PC-3 (cell line): ENCODE measurements at regions not wholly inside any gene's neighbourhood (a gene's known extent, or its start where the extent isn't known, plus 50 kb on each side); places are given as distances from the start of the nearest gene placed in this dataset.

Experiments used
- ATAC-seq: fragments of 200-7000 bp; cut with Tn5 transposase; 2 replicates; pipeline ENCODE4 v1.9.1; 2020; ENCODE audit warnings: mild to moderate bottlenecking, moderate library complexity
- BruUV-seq: library from RNA; stranded (reverse); fragments of 400-500 nt; replicated peaks from 2 replicates; lab custom pipeline; 2021; lab: Mats Ljungman, UMichigan
- CTCF ChIA-PET: fragments of 300-600 bp; sonication (Branson Sonifier 250); formaldehyde crosslinking; loops from one replicate; lab custom pipeline; 2022; ENCODE audit warnings: antibody characterized with exemption; lab: Charles Lee
- POLR2A ChIA-PET: fragments of 300-600 bp; sonication (Branson Sonifier 250); formaldehyde crosslinking; loops from one replicate; lab custom pipeline; 2022; ENCODE audit warnings: antibody characterized with exemption; ENCODE audit not compliant: unreplicated experiment; lab: Charles Lee
- DNase-seq: peaks from one replicate; pipeline ENCODE4 v3.0.0-alpha.2; 2015
- H2AFZ ChIP-seq: fragments of 300-600 bp; sonication (generic); 2 replicates; pipeline ENCODE4 v1.6.0; 2016; ENCODE audit warnings: antibody characterized with exemption, low read length
- H3F3A ChIP-seq: fragments of 300-600 bp; sonication (generic); one replicate; pipeline ENCODE4 v1.6.0; 2017; ENCODE audit warnings: antibody characterized with exemption, low read length, control low read depth, mild to moderate bottlenecking; ENCODE audit not compliant: unreplicated experiment
- H3K27ac ChIP-seq: fragments of 300-600 bp; sonication (generic); 2 replicates; pipeline ENCODE4 v1.5.1; 2016; ENCODE audit warnings: mild to moderate bottlenecking, low read length
- H3K27me3 ChIP-seq: fragments of 300-600 bp; sonication (generic); 2 replicates; pipeline ENCODE4 v1.6.1; 2016; ENCODE audit warnings: low read length, mixed read lengths
- H3K36me3 ChIP-seq: fragments of 300-600 bp; sonication (generic); 2 replicates; pipeline ENCODE4 v1.6.1; 2016; ENCODE audit warnings: low read depth, mixed run types, low read length, mixed read lengths
- H3K4me1 ChIP-seq: fragments of 300-600 bp; sonication (generic); 2 replicates; pipeline ENCODE4 v1.5.1; 2016; ENCODE audit warnings: low read length; ENCODE audit not compliant: insufficient read depth
- H3K4me2 ChIP-seq: fragments of 300-600 bp; sonication (generic); 2 replicates; pipeline ENCODE4 v1.6.0; 2016; ENCODE audit warnings: low read length
- H3K4me3 ChIP-seq: fragments of 300-600 bp; sonication (generic); 2 replicates; pipeline ENCODE4 v1.5.1; 2016; ENCODE audit warnings: mild to moderate bottlenecking, low read length, mixed read lengths
- H3K79me2 ChIP-seq: fragments of 300-600 bp; sonication (generic); 2 replicates; pipeline ENCODE4 v1.6.1; 2017; ENCODE audit warnings: low read length, mixed read lengths
- H3K9ac ChIP-seq: fragments of 300-600 bp; sonication (generic); 2 replicates; pipeline ENCODE4 v1.6.0; 2016; ENCODE audit warnings: mild to moderate bottlenecking, low read length
- H3K9me2 ChIP-seq: fragments of 300-600 bp; sonication (generic); replicated peaks from 2 replicates; pipeline ENCODE4 v1.6.1; 2016; ENCODE audit warnings: mixed run types, low read length, mixed read lengths
- H3K9me3 ChIP-seq: fragments of 300-600 bp; sonication (generic); 2 replicates; pipeline ENCODE4 v1.6.1; 2016; ENCODE audit warnings: low read length, mixed read lengths
- H4K20me1 ChIP-seq: fragments of 300-600 bp; sonication (generic); 2 replicates; pipeline ENCODE4 v1.6.1; 2016; ENCODE audit warnings: low read length, mixed read lengths
- CTCF ChIP-seq: fragments of 300-600 bp; sonication (generic); conservative IDR thresholded peaks from 2 replicates; pipeline ENCODE4 v1.5.1; 2017; ENCODE audit warnings: antibody characterized with exemption, low read depth, mild to moderate bottlenecking, low read length
- EZH2 ChIP-seq: fragments of 300-600 bp; sonication (generic); IDR thresholded peaks from one replicate; pipeline ENCODE4 v1.6.1; 2017; ENCODE audit warnings: antibody characterized with exemption, mild to moderate bottlenecking, low read length; ENCODE audit not compliant: unreplicated experiment
- EZH2phosphoT487 ChIP-seq: fragments of 300-600 bp; sonication (generic); IDR thresholded peaks from 2 replicates; pipeline ENCODE4 v1.6.1; 2018; ENCODE audit warnings: mild to moderate bottlenecking, antibody characterized with exemption, low read length, borderline replicate concordance
- intact Hi-C: fragments of 100-400 bp; cut with micrococcal nuclease; formaldehyde crosslinking; loops from 2 replicates; pipeline ENCODE4 v1.9.0; 2023

- Histone ChIP-seq H3K4me2 (no peak overlapping the region), H3K9ac (no peak overlapping the region), H3F3A (no peaks in the 10 kb centered on the region), H3K27me3 (no peaks in the 10 kb centered on the region), H4K20me1 (no peaks in the 10 kb centered on the region), H3K4me1 (peaks cover 9% of the 10 kb centered on the region), H3K36me3 (no peaks in the 10 kb centered on the region), H2AFZ (no peak overlapping the region), H3K9me2 (no peaks in the 10 kb centered on the region), H3K79me2 (no peaks in the 10 kb centered on the region), H3K27ac (no peak overlapping the region), H3K9me3 (no peaks in the 10 kb centered on the region), H3K4me3 (no peak overlapping the region)
- ATAC-seq (no peak), DNase-seq (no peak)
- no peak for TF ChIP-seq EZH2phosphoT487
- intact Hi-C loops: no loop called here
- BruUV-seq: no TSS peak
- ChIA-PET POLR2A (no interaction called here), CTCF (no interaction called here)
Observed at GRCh38 chr7:155867280-155867679, 55.0 kb upstream of the SHH start.

DNA sequence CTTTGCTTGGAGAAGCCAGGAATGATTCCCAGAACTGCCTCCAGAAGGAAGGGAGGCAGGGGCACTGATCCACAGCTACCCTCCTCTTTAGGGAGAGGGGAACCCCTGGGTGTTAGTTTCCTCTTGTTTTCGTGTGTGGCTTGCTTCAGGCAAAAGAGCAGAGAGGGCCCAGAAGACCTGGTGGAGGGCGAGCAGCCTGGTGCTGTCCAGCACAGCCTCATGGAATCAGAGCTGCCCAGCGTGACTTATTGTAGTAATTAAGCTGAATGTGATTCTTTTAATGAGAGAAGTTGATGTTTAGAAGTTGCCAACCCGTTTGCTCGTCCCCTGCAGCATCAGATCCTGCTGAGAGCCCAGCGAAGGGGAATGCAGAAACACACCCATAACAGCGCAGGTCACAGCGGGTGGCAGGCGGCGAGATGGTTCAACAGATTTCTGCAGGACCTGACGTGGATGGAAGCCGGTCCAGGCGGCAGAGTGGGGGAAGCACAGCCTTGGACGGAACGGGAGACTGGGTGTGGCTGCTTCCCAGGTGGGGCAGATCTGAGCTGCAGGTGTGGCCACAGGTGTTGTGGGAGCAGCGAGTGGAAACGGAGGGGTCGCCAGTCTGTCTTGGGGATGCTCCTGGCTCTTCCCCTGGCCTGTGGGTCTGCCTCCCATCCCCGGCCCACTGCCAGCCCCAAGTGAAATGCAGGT is 53.7 kb upstream of the SHH start:
- DNase-seq (no peak), ATAC-seq (no peak)
- ChIA-PET CTCF (no interaction called here), POLR2A (no interaction called here)
- intact Hi-C loops: no loop called here
- Histone ChIP-seq H3K9me2 (no peaks in the 10 kb centered on the region), H3K4me2 (no peak overlapping the region), H3K4me1 (peaks cover 21% of the 10 kb centered on the region), H3K36me3 (no peaks in the 10 kb centered on the region), H3K9me3 (no peaks in the 10 kb centered on the region), H3K27ac (no peak overlapping the region), H3K27me3 (no peaks in the 10 kb centered on the region), H3K4me3 (no peak overlapping the region), H4K20me1 (no peaks in the 10 kb centered on the region), H2AFZ (no peak overlapping the region), H3K79me2 (no peaks in the 10 kb centered on the region), H3K9ac (no peak overlapping the region), H3F3A (no peaks in the 10 kb centered on the region)
- TF ChIP-seq EZH2 (no peak), CTCF (no peak), EZH2phosphoT487 (no peak)
- BruUV-seq: no TSS peak

DNA sequence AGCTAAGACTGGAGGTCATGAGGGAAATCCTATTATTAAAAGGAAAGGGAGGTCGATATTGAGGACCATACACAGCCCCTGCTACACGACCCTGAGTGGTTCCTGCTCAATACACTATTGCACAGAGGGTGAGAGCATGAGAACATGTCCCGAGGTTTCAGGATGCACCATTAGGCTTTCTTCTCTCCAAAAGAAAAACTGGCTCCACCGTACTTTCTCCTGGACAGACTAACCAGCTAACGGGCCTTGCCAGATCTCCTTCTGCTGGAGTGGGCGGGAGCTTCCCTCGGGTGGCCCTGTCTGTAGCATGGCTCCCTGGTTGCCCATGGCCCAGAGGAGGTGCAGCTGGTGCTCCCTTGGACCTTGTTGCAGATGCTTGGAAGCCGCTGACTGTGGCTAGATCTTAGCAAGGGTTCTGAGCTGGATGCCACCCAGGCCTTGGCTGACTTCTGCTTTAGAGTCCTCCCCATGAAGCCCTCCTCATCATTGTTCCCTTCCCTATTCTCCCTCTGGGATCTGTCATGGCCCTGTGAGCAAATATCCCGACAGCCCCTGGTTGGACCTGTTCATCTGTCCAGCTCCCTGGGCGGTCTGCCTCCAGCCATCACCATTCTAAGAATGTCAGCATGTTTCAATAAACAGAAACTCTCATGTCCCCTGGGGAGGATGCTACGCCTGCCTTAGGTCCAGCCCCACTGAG is 52.9 kb upstream of the SHH start:
- H3K27ac ChIP-seq: no peak overlapping the region
- no TSS peak for BruUV-seq

More for the DNA sequence above, 52.9 kb upstream of the SHH start:
- no peak for TF ChIP-seq CTCF
- no peak for TF ChIP-seq EZH2
- no peak for TF ChIP-seq EZH2phosphoT487
- intact Hi-C loops: loop anchor here (5.0 kb wide), 1 partner anchor 82 kb away; no protein-coding TSS in a partner anchor
- H3K79me2 ChIP-seq: no peaks in the 10 kb centered on the region
- DNase-seq (no peak), ATAC-seq (no peak)
- H3K27me3 ChIP-seq: no peaks in the 10 kb centered on the region
- no peaks in the 10 kb centered on the region for H3F3A ChIP-seq
- H2AFZ ChIP-seq: no peak overlapping the region
- H3K4me3 ChIP-seq: no peak overlapping the region
- POLR2A ChIA-PET: no interaction called here
- no peak overlapping the region for H3K4me2 ChIP-seq
- H3K9me2 ChIP-seq: no peaks in the 10 kb centered on the region
- no peaks in the 10 kb centered on the region for H4K20me1 ChIP-seq
- no peaks in the 10 kb centered on the region for H3K9me3 ChIP-seq
- H3K9ac ChIP-seq: no peak overlapping the region
- no peaks in the 10 kb centered on the region for H3K36me3 ChIP-seq
- CTCF ChIA-PET: no interaction called here
- H3K4me1 ChIP-seq: peaks cover 29% of the 10 kb centered on the region
